Keratinocyte (primary cell): ENCODE measurements at regions not wholly inside any gene's neighbourhood (a gene's known extent, or its start where the extent isn't known, plus 50 kb on each side); places are given as distances from the start of the nearest gene placed in this dataset.

Experiments
- CTCF ChIP-seq, 3 experiments: IDR thresholded peaks in 1 of 3; conservative IDR thresholded peaks in 1 of 3; optimal IDR thresholded peaks in 1 of 3; 2 replicates in 2 of 3; 3 replicates in 1 of 3; pipeline versions ENCODE3 to v1.5.1; 2011; ENCODE audit warnings: low read length in 3 of 3, mild to moderate bottlenecking in 3 of 3, moderate library complexity in 2 of 3, control low read depth in 1 of 3, inconsistent platforms in 1 of 3; ENCODE audit not compliant: insufficient read depth in 2 of 3; ENCODE audit errors: extremely low read depth in 1 of 3
- EZH2 ChIP-seq: IDR thresholded peaks from one replicate; pipeline ENCODE4 v1.6.1; 2012; ENCODE audit warnings: inconsistent platforms, mild to moderate bottlenecking, low read length, moderate library complexity

DNA sequence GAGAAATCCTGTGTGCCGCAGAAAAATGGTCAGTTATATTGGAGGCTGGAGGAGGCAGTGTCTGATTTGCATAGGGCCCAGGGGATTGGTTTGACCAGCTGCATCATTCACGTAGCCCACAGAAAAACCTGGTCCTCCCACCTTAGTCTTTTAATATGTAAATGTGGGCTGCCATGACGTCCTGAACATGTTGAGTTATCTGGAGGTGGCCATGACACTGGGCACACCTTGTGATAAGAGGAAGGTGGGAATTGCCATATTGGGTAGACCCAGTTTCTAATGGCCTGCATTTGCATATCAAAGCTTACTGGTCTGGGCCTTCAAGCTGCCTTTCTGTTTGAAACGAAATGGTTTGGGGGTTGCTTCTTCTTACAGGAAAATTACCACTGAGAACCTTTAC, 162.2 kb downstream of the AHR start:
- no peak for TF ChIP-seq CTCF (optimal IDR thresholded peaks at IDR 0.05 in 1 of 3, IDR thresholded peaks at IDR 0.05 in 1 of 3, conservative IDR thresholded peaks at IDR 0.05 in 1 of 3; ENCODE audit: extremely low read depth in 1 of 3, insufficient read depth in 2 of 3, low read length in 3 of 3)
- no peak for TF ChIP-seq EZH2
